Activated CD4-positive, alpha-beta T cell treated with anti-CD3 and anti-CD28 coated beads for 36 hours (primary cell): ENCODE measurements at regions not wholly inside any gene's neighbourhood (a gene's known extent, or its start where the extent isn't known, plus 50 kb on each side); places are given as distances from the start of the nearest gene placed in this dataset.
A peak's percentile ranks its signal among the peaks of the same experiment; 100 is the strongest.

ENCODE experiments used
- ATAC-seq: fragments of 200-7000 bp; cut with Tn5 transposase; one replicate; pipeline ENCODE4 v1.10.0; 2021; ENCODE audit warnings: mild to moderate bottlenecking, moderate library complexity
- CTCF ChIA-PET: fragments of 350-600 bp; sonication (Branson Sonifier 250); formaldehyde crosslinking; loops from one replicate; lab custom pipeline; 2021; ENCODE audit warnings: antibody characterized with exemption; lab: Charles Lee
- POLR2A ChIA-PET: fragments of 350-600 bp; sonication (Branson Sonifier 250); formaldehyde crosslinking; loops from one replicate; lab custom pipeline; 2021; ENCODE audit warnings: antibody characterized with exemption, inconsistent platforms; lab: Charles Lee
- DNase-seq: peaks from one replicate; pipeline ENCODE4 v3.0.0-alpha.2; 2020
- H3K27ac Mint-ChIP-seq: one replicate; pipeline ENCODE4 v1.8.0; 2021; ENCODE audit warnings: mixed read lengths
- H3K27me3 Mint-ChIP-seq: one replicate; pipeline ENCODE4 v1.8.0; 2021; ENCODE audit warnings: mixed read lengths
- H3K36me3 Mint-ChIP-seq: one replicate; pipeline ENCODE4 v1.8.0; 2021; ENCODE audit warnings: low read depth, mixed read lengths
- H3K4me1 Mint-ChIP-seq: one replicate; pipeline ENCODE4 v1.8.0; 2021; ENCODE audit warnings: mixed read lengths
- H3K4me3 Mint-ChIP-seq: one replicate; pipeline ENCODE4 v1.8.0; 2021; ENCODE audit warnings: mild to moderate bottlenecking, moderate library complexity, mixed read lengths
- H3K9me3 Mint-ChIP-seq: one replicate; pipeline ENCODE4 v1.8.0; 2021; ENCODE audit warnings: low read depth, mixed read lengths
- intact Hi-C, 2 experiments: fragments of 100-400 bp; cut with DNase I in 1 of 2; cut with micrococcal nuclease in 1 of 2; formaldehyde crosslinking; loops; one replicate each; pipeline versions ENCODE4 v1.14.2 to v1.15.1; 2022 to 2024; cut with DNase I, micrococcal nuclease

- no peaks in the 10 kb centered on the region for H3K4me1 Mint-ChIP-seq
- ATAC-seq = no peak
- ChIA-PET CTCF (no interaction called here), POLR2A (no interaction called here)
- no peaks in the 10 kb centered on the region for H3K27me3 Mint-ChIP-seq
- DNase-seq = no peak
- peaks cover 3% of the 10 kb centered on the region for H3K9me3 Mint-ChIP-seq
- intact Hi-C loops = no loop called here
- no peak overlapping the region for H3K4me3 Mint-ChIP-seq
- H3K36me3 Mint-ChIP-seq = no peaks in the 10 kb centered on the region
- no peak overlapping the region for H3K27ac Mint-ChIP-seq
Measured at GRCh38 chr20:21820045-21820444, 114.6 kb downstream of the PAX1 start.

- Mint-ChIP-seq H3K27me3 (peaks cover 4% of the 10 kb centered on the region), H3K9me3 (peaks cover 6% of the 10 kb centered on the region), H3K4me1 (no peaks in the 10 kb centered on the region), H3K36me3 (no peaks in the 10 kb centered on the region), H3K27ac (no peak overlapping the region), H3K4me3 (no peak overlapping the region)
- CTCF ChIA-PET = interaction anchor here (0.9 kb wide), 1 partner anchor 251 kb away, joined by 3 read pairs; no protein-coding TSS in a partner anchor
- intact Hi-C loops = no loop called here
- POLR2A ChIA-PET = no interaction called here
- DNase-seq (no peak), ATAC-seq (no peak)
Measured at GRCh38 chr20:21812379-21812778, 106.9 kb downstream of the PAX1 start.

DNA sequence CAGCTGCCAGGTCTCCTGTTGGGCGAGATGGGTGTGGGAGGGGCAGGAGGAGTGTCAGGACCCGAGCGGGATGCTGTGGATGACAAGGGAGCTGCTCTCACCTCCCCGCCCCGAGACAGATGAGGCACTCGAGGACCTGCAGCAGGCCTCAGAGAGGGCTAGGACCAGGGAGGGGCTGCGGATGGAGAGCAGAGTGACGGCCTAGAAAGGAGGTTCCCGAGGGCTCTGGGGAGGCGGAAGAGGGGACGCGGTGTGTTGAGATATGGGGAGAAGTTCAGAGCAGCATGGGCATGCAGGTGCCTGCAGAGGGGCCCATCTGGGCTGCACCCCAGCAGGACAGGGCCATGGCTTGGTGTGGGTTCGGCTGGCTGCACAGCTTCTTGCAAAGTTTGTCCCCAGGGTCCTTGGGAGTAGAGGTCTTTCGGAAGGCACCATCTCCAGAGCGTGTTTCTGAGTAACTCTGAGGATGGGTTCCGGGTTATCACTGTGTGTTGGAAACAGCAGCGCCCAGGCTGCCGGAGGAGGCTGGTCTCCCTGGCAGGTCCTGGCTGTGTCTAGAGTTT lies 104.6 kb downstream of the PAX1 start:
- DNase-seq = no peak
- ChIA-PET POLR2A (no interaction called here), CTCF (interaction anchor here (1.3 kb wide), 1 partner anchor 19 kb away, joined by 6 read pairs; no protein-coding TSS in a partner anchor)
- ATAC-seq = no peak
- Mint-ChIP-seq H3K27me3 (peaks cover 4% of the 10 kb centered on the region), H3K4me1 (no peaks in the 10 kb centered on the region), H3K36me3 (no peaks in the 10 kb centered on the region), H3K4me3 (no peak overlapping the region), H3K9me3 (peaks cover 3% of the 10 kb centered on the region), H3K27ac (no peak overlapping the region)
- intact Hi-C loops = loop anchor here in 1 of 2 experiments (1.0 to 5.0 kb wide), 4 partner anchors 296 to 872 kb away; no protein-coding TSS in a partner anchor

- no peak for ATAC-seq
- H3K27ac Mint-ChIP-seq = no peak overlapping the region
- H3K4me3 Mint-ChIP-seq = no peak overlapping the region
- no peaks in the 10 kb centered on the region for H3K4me1 Mint-ChIP-seq
- intact Hi-C loops = loop anchor here in 1 of 2 experiments (1.0 to 5.0 kb wide), 4 partner anchors 297 to 873 kb away; no protein-coding TSS in a partner anchor
- peak; percentile 72 for DNase-seq
- H3K27me3 Mint-ChIP-seq = peaks cover 4% of the 10 kb centered on the region
- no peaks in the 10 kb centered on the region for H3K36me3 Mint-ChIP-seq
- ChIA-PET CTCF (interaction anchor here (1.0 to 1.4 kb wide), 3 partner anchors 18 to 34 kb away, joined by 4 to 6 read pairs (median 5); no protein-coding TSS in a partner anchor), POLR2A (no interaction called here)
- H3K9me3 Mint-ChIP-seq = peaks cover 3% of the 10 kb centered on the region
Measured at GRCh38 chr20:21808863-21809664, 103.6 kb downstream of the PAX1 start.

- H3K9me3 Mint-ChIP-seq = peaks cover 3% of the 10 kb centered on the region
- H3K36me3 Mint-ChIP-seq = no peaks in the 10 kb centered on the region
- H3K27me3 Mint-ChIP-seq = peaks cover 4% of the 10 kb centered on the region
- H3K4me1 Mint-ChIP-seq = no peaks in the 10 kb centered on the region
- ATAC-seq (no peak), DNase-seq (no peak)
- H3K27ac Mint-ChIP-seq = no peak overlapping the region
- H3K4me3 Mint-ChIP-seq = no peak overlapping the region
- intact Hi-C loops = loop anchor here in 1 of 2 experiments (2.0 to 5.0 kb wide), 3 partner anchors 441 to 874 kb away; no protein-coding TSS in a partner anchor
- ChIA-PET POLR2A (no interaction called here), CTCF (interaction anchor here (0.7 to 1.4 kb wide), 3 partner anchors 11 to 42 kb away, joined by 3 to 5 read pairs (median 3); no protein-coding TSS in a partner anchor)
Measured at GRCh38 chr20:21808139-21808538, 102.7 kb downstream of the PAX1 start.

GRCh38 chr20:21804802-21805201 lies 99.3 kb downstream of the PAX1 start:
- Mint-ChIP-seq H3K4me1 (no peaks in the 10 kb centered on the region), H3K36me3 (no peaks in the 10 kb centered on the region), H3K9me3 (peaks cover 3% of the 10 kb centered on the region), H3K27ac (no peak overlapping the region), H3K4me3 (no peak overlapping the region), H3K27me3 (peaks cover 4% of the 10 kb centered on the region)
- intact Hi-C loops = loop anchor here in 1 of 2 experiments (5.0 kb wide), 2 partner anchors 507 to 877 kb away; no protein-coding TSS in a partner anchor
- ChIA-PET CTCF (no interaction called here), POLR2A (no interaction called here)
- no peak for DNase-seq
- no peak for ATAC-seq

GRCh38 chr20:21801193-21801592 lies 95.7 kb downstream of the PAX1 start:
- Mint-ChIP-seq H3K9me3 (peaks cover 6% of the 10 kb centered on the region), H3K27me3 (peaks cover 3% of the 10 kb centered on the region), H3K36me3 (no peaks in the 10 kb centered on the region), H3K27ac (no peak overlapping the region), H3K4me1 (no peaks in the 10 kb centered on the region), H3K4me3 (no peak overlapping the region)
- intact Hi-C loops = no loop called here
- CTCF ChIA-PET = no interaction called here
- DNase-seq (no peak), ATAC-seq (no peak)
- POLR2A ChIA-PET = no interaction called here

DNA sequence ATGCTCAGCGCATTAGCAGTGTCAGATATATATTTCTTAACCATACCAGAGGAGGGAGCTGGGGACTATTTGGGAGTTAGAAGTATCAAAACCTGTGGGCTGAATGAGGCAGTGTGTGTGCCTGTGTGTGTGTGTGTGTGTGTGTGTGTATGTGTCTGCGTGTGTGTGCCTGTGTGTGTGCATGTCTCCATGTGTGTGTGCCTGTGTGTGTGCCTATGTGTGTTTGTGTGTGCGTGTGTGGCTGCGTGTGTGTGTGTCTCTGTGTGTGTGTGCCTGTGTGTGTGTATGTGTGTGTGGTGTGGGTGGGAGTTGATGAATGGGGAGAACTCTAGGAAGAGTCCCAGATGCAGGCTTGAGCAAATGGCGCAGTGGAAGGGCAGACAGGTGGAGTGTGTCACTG lies 92.9 kb downstream of the PAX1 start:
- Mint-ChIP-seq H3K4me1 (no peaks in the 10 kb centered on the region), H3K9me3 (peaks cover 6% of the 10 kb centered on the region), H3K27me3 (peaks cover 3% of the 10 kb centered on the region), H3K4me3 (no peak overlapping the region), H3K36me3 (no peaks in the 10 kb centered on the region), H3K27ac (no peak overlapping the region)
- ChIA-PET CTCF (no interaction called here), POLR2A (no interaction called here)
- DNase-seq (no peak), ATAC-seq (no peak)
- intact Hi-C loops = no loop called here

GRCh38 chr20:21796059-21796458 lies 90.6 kb downstream of the PAX1 start:
- H3K4me3 Mint-ChIP-seq = no peak overlapping the region
- DNase-seq = peak; percentile 10
- CTCF ChIA-PET = no interaction called here
- H3K27me3 Mint-ChIP-seq = peaks cover 3% of the 10 kb centered on the region
- H3K4me1 Mint-ChIP-seq = no peaks in the 10 kb centered on the region
- no peaks in the 10 kb centered on the region for H3K36me3 Mint-ChIP-seq
- peaks cover 6% of the 10 kb centered on the region for H3K9me3 Mint-ChIP-seq
- intact Hi-C loops = no loop called here
- ATAC-seq = no peak
- POLR2A ChIA-PET = no interaction called here
- no peak overlapping the region for H3K27ac Mint-ChIP-seq

GRCh38 chr20:21788082-21788481 lies 82.6 kb downstream of the PAX1 start:
- no peaks in the 10 kb centered on the region for H3K27me3 Mint-ChIP-seq
- DNase-seq = no peak
- H3K4me1 Mint-ChIP-seq = no peaks in the 10 kb centered on the region
- ChIA-PET CTCF (interaction anchor here (0.6 kb wide), 1 partner anchor 69 kb away, joined by 4 read pairs; no protein-coding TSS in a partner anchor), POLR2A (no interaction called here)
- no peak for ATAC-seq
- H3K4me3 Mint-ChIP-seq = no peak overlapping the region
- no peaks in the 10 kb centered on the region for H3K36me3 Mint-ChIP-seq
- intact Hi-C loops = loop anchor here in 1 of 2 experiments (10.0 kb wide), 1 partner anchor 57 kb away; no protein-coding TSS in a partner anchor
- H3K27ac Mint-ChIP-seq = no peak overlapping the region
- H3K9me3 Mint-ChIP-seq = peaks cover 2% of the 10 kb centered on the region

GRCh38 chr20:21781446-21782075 lies 76.1 kb downstream of the PAX1 start:
- ATAC-seq (no peak), DNase-seq (no peak)
- Mint-ChIP-seq H3K27ac (no peak overlapping the region), H3K9me3 (peaks cover 7% of the 10 kb centered on the region), H3K36me3 (no peaks in the 10 kb centered on the region), H3K27me3 (no peaks in the 10 kb centered on the region), H3K4me1 (no peaks in the 10 kb centered on the region), H3K4me3 (no peak overlapping the region)
- POLR2A ChIA-PET = no interaction called here
- intact Hi-C loops = loop anchor here in 1 of 2 experiments (10.0 kb wide), 1 partner anchor 63 kb away; no protein-coding TSS in a partner anchor
- CTCF ChIA-PET = interaction anchor here (1.3 kb wide), 1 partner anchor 166 kb away, joined by 3 read pairs; no protein-coding TSS in a partner anchor
